HG02623 (cell line): ENCODE measurements at regions not wholly inside any gene's neighbourhood (a gene's known extent, or its start where the extent isn't known, plus 50 kb on each side); places are given as distances from the start of the nearest gene placed in this dataset.
"Not testable (repeated sequence)": the region's sequence is repeated elsewhere in the genome, so short reads cannot be mapped to it uniquely, and the experiment has no call there.

Experiments used
- ATAC-seq: cut with Tn5 transposase; IDR thresholded peaks from one replicate; pipeline ENCODE4 v1.9.1; 2021; ENCODE audit warnings: moderate library complexity; ENCODE audit not compliant: unreplicated experiment

GRCh38 chr4:97309121-97309520 lies 834.2 kb downstream of the STPG2 start:
- ATAC-seq, result no peak

GRCh38 chr4:97317201-97317600 lies 826.1 kb downstream of the STPG2 start:
- ATAC-seq, result no peak

GRCh38 chr4:97317671-97318070 lies 825.6 kb downstream of the STPG2 start:
- no peak for ATAC-seq

- not testable (repeated sequence) for ATAC-seq
Measured at GRCh38 chr4:97325751-97326150, 817.5 kb downstream of the STPG2 start.

- ATAC-seq, result no peak
Measured at GRCh38 chr4:97330917-97331316, 812.4 kb downstream of the STPG2 start.

- ATAC-seq, result no peak
Measured at GRCh38 chr4:97334348-97334747, 808.9 kb downstream of the STPG2 start.

GRCh38 chr4:97349468-97350186 lies 793.6 kb downstream of the STPG2 start:
- no peak for ATAC-seq

- no peak for ATAC-seq
Measured at GRCh38 chr4:97353876-97354275, 789.4 kb downstream of the STPG2 start.

- no peak for ATAC-seq
Measured at GRCh38 chr4:97359826-97360225, 783.5 kb downstream of the STPG2 start.

GRCh38 chr4:97360733-97361132 lies 782.5 kb downstream of the STPG2 start:
- ATAC-seq, result no peak

- no peak for ATAC-seq
Measured at GRCh38 chr4:97367878-97368277, 775.4 kb downstream of the STPG2 start.

GRCh38 chr4:97370568-97370967 lies 772.7 kb downstream of the STPG2 start:
- no peak for ATAC-seq

- no peak for ATAC-seq
Measured at GRCh38 chr4:97374526-97374925, 768.8 kb downstream of the STPG2 start.

- no peak for ATAC-seq
Measured at GRCh38 chr4:97386969-97387368, 756.3 kb downstream of the STPG2 start.

GRCh38 chr4:97394653-97395052 lies 748.6 kb downstream of the STPG2 start:
- ATAC-seq, result no peak

- ATAC-seq, result no peak
Measured at GRCh38 chr4:97396097-97396496, 747.2 kb downstream of the STPG2 start.

GRCh38 chr4:97396605-97397004 lies 746.7 kb downstream of the STPG2 start:
- ATAC-seq, result no peak

GRCh38 chr4:97404876-97405523 lies 738.3 kb downstream of the STPG2 start:
- ATAC-seq, result no peak

- no peak for ATAC-seq
Measured at GRCh38 chr4:97411356-97411755, 731.9 kb downstream of the STPG2 start.

GRCh38 chr4:97412331-97412730 lies 730.9 kb downstream of the STPG2 start:
- ATAC-seq, result no peak

- ATAC-seq, result no peak
Measured at GRCh38 chr4:97414161-97414560, 729.1 kb downstream of the STPG2 start.

- no peak for ATAC-seq
Measured at GRCh38 chr4:97432551-97432950, 710.7 kb downstream of the STPG2 start.
